HG02571 (cell line): ENCODE measurements at regions not wholly inside any gene's neighbourhood (a gene's known extent, or its start where the extent isn't known, plus 50 kb on each side); places are given as distances from the start of the nearest gene placed in this dataset.

Source experiments
- ATAC-seq: cut with Tn5 transposase; IDR thresholded peaks from one replicate; pipeline ENCODE4 v1.9.1; 2021; ENCODE audit warnings: mild to moderate bottlenecking, moderate library complexity; ENCODE audit not compliant: unreplicated experiment

- ATAC-seq: no peak
Measured at GRCh38 chr13:94968757-94969086, 256.4 kb upstream of the SOX21 start.

- ATAC-seq: no peak
Measured at GRCh38 chr13:94968040-94968756, 255.9 kb upstream of the SOX21 start.

GRCh38 chr13:94967183-94968039 lies 255.1 kb upstream of the SOX21 start:
- no peak for ATAC-seq

- no peak for ATAC-seq
Measured at GRCh38 chr13:94966422-94966955, 254.1 kb upstream of the SOX21 start.

- no peak for ATAC-seq
Measured at GRCh38 chr13:94959626-94960025, 247.3 kb upstream of the SOX21 start.

GRCh38 chr13:94956417-94957110 lies 244.2 kb upstream of the SOX21 start:
- ATAC-seq: no peak

GRCh38 chr13:94952787-94953186 lies 240.4 kb upstream of the SOX21 start:
- no peak for ATAC-seq

- ATAC-seq: no peak
Measured at GRCh38 chr13:94950303-94950702, 238.0 kb upstream of the SOX21 start.

- no peak for ATAC-seq
Measured at GRCh38 chr13:94947965-94948371, 235.6 kb upstream of the SOX21 start.

- no peak for ATAC-seq
Measured at GRCh38 chr13:94947392-94947791, 235.0 kb upstream of the SOX21 start.

GRCh38 chr13:94946039-94946438 lies 233.7 kb upstream of the SOX21 start:
- no peak for ATAC-seq

- no peak for ATAC-seq
Measured at GRCh38 chr13:94938124-94938523, 225.8 kb upstream of the SOX21 start.

GRCh38 chr13:94936633-94937032 lies 224.3 kb upstream of the SOX21 start:
- ATAC-seq: no peak

- ATAC-seq: no peak
Measured at GRCh38 chr13:94933936-94934335, 221.6 kb upstream of the SOX21 start.

- no peak for ATAC-seq
Measured at GRCh38 chr13:94933230-94933751, 220.9 kb upstream of the SOX21 start.

GRCh38 chr13:94928127-94928775 lies 215.9 kb upstream of the SOX21 start:
- no peak for ATAC-seq

- no peak for ATAC-seq
Measured at GRCh38 chr13:94925263-94925662, 212.9 kb upstream of the SOX21 start.

- ATAC-seq: no peak
Measured at GRCh38 chr13:94921181-94921580, 208.8 kb upstream of the SOX21 start.

- no peak for ATAC-seq
Measured at GRCh38 chr13:94920578-94920977, 208.2 kb upstream of the SOX21 start.

- no peak for ATAC-seq
Measured at GRCh38 chr13:94917824-94918223, 205.5 kb upstream of the SOX21 start.

GRCh38 chr13:94914895-94915294 lies 202.6 kb upstream of the SOX21 start:
- ATAC-seq: no peak
